ENCODE measurements at regions not wholly inside any gene's neighbourhood (a gene's known extent, or its start where the extent isn't known, plus 50 kb on each side); places are given as distances from the start of the nearest gene placed in this dataset.

- Mint-ChIP-seq H3K27me3 (ENCODE audit: insufficient read depth, low read depth, poor library complexity) (peaks cover 2% of the 10 kb centered on the region), H3K4me1 (peaks cover 7% of the 10 kb centered on the region; the same call in 1 of the 3 replicates), H3K9me3 (no peaks in the 10 kb centered on the region; the same call in 2 of the 3 replicates), H3K36me3 (ENCODE audit: low read depth) (no peaks in the 10 kb centered on the region), H3K4me3 (no peak overlapping the region), H3K27ac (no peak overlapping the region)
- H3K27ac ChIP-seq (ENCODE audit: low read depth), result no peak overlapping the region
- H3K36me3 ChIP-seq (ENCODE audit: insufficient read depth), result no peaks in the 10 kb centered on the region
- TF ChIP-seq ZNF114 (CRISPR knock-in tag; IDR thresholded peaks at IDR 0.05) (no peak), STAT1 (IDR thresholded peaks at IDR 0.05; ENCODE audit: unreplicated experiment) (no peak), JUNB (IDR thresholded peaks at IDR 0.05; ENCODE audit: unreplicated experiment) (no peak), EZH2 (IDR thresholded peaks at IDR 0.05; ENCODE audit: low read depth, unreplicated experiment) (no peak), POLR2AphosphoS5 (IDR thresholded peaks at IDR 0.05; ENCODE audit: low read depth) (no peak), NANOG (IDR thresholded peaks at IDR 0.05; ENCODE audit: borderline replicate concordance) (no peak), EZH2phosphoT487 (IDR thresholded peaks at IDR 0.05; ENCODE audit: unreplicated experiment) (no peak), CREB1 (CRISPR knock-in tag; IDR thresholded peaks at IDR 0.05; ENCODE audit: low read depth) (no peak), ZNF331 (CRISPR knock-in tag; IDR thresholded peaks at IDR 0.05; ENCODE audit: low read depth) (no peak)
- TF ChIP-seq, protein P1, sequence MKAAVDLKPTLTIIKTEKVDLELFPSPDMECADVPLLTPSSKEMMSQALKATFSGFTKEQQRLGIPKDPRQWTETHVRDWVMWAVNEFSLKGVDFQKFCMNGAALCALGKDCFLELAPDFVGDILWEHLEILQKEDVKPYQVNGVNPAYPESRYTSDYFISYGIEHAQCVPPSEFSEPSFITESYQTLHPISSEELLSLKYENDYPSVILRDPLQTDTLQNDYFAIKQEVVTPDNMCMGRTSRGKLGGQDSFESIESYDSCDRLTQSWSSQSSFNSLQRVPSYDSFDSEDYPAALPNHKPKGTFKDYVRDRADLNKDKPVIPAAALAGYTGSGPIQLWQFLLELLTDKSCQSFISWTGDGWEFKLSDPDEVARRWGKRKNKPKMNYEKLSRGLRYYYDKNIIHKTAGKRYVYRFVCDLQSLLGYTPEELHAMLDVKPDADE (IDR thresholded peaks at IDR 0.05), result no peak
- TF ChIP-seq, protein P2, sequence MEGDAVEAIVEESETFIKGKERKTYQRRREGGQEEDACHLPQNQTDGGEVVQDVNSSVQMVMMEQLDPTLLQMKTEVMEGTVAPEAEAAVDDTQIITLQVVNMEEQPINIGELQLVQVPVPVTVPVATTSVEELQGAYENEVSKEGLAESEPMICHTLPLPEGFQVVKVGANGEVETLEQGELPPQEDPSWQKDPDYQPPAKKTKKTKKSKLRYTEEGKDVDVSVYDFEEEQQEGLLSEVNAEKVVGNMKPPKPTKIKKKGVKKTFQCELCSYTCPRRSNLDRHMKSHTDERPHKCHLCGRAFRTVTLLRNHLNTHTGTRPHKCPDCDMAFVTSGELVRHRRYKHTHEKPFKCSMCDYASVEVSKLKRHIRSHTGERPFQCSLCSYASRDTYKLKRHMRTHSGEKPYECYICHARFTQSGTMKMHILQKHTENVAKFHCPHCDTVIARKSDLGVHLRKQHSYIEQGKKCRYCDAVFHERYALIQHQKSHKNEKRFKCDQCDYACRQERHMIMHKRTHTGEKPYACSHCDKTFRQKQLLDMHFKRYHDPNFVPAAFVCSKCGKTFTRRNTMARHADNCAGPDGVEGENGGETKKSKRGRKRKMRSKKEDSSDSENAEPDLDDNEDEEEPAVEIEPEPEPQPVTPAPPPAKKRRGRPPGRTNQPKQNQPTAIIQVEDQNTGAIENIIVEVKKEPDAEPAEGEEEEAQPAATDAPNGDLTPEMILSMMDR (conservative IDR thresholded peaks at IDR 0.05; ENCODE audit: low read depth in 2 of 2), result no peak
- TF ChIP-seq, protein P3, sequence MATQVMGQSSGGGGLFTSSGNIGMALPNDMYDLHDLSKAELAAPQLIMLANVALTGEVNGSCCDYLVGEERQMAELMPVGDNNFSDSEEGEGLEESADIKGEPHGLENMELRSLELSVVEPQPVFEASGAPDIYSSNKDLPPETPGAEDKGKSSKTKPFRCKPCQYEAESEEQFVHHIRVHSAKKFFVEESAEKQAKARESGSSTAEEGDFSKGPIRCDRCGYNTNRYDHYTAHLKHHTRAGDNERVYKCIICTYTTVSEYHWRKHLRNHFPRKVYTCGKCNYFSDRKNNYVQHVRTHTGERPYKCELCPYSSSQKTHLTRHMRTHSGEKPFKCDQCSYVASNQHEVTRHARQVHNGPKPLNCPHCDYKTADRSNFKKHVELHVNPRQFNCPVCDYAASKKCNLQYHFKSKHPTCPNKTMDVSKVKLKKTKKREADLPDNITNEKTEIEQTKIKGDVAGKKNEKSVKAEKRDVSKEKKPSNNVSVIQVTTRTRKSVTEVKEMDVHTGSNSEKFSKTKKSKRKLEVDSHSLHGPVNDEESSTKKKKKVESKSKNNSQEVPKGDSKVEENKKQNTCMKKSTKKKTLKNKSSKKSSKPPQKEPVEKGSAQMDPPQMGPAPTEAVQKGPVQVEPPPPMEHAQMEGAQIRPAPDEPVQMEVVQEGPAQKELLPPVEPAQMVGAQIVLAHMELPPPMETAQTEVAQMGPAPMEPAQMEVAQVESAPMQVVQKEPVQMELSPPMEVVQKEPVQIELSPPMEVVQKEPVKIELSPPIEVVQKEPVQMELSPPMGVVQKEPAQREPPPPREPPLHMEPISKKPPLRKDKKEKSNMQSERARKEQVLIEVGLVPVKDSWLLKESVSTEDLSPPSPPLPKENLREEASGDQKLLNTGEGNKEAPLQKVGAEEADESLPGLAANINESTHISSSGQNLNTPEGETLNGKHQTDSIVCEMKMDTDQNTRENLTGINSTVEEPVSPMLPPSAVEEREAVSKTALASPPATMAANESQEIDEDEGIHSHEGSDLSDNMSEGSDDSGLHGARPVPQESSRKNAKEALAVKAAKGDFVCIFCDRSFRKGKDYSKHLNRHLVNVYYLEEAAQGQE (IDR thresholded peaks at IDR 0.05; ENCODE audit: unreplicated experiment), result no peak
- TF ChIP-seq, protein P4, sequence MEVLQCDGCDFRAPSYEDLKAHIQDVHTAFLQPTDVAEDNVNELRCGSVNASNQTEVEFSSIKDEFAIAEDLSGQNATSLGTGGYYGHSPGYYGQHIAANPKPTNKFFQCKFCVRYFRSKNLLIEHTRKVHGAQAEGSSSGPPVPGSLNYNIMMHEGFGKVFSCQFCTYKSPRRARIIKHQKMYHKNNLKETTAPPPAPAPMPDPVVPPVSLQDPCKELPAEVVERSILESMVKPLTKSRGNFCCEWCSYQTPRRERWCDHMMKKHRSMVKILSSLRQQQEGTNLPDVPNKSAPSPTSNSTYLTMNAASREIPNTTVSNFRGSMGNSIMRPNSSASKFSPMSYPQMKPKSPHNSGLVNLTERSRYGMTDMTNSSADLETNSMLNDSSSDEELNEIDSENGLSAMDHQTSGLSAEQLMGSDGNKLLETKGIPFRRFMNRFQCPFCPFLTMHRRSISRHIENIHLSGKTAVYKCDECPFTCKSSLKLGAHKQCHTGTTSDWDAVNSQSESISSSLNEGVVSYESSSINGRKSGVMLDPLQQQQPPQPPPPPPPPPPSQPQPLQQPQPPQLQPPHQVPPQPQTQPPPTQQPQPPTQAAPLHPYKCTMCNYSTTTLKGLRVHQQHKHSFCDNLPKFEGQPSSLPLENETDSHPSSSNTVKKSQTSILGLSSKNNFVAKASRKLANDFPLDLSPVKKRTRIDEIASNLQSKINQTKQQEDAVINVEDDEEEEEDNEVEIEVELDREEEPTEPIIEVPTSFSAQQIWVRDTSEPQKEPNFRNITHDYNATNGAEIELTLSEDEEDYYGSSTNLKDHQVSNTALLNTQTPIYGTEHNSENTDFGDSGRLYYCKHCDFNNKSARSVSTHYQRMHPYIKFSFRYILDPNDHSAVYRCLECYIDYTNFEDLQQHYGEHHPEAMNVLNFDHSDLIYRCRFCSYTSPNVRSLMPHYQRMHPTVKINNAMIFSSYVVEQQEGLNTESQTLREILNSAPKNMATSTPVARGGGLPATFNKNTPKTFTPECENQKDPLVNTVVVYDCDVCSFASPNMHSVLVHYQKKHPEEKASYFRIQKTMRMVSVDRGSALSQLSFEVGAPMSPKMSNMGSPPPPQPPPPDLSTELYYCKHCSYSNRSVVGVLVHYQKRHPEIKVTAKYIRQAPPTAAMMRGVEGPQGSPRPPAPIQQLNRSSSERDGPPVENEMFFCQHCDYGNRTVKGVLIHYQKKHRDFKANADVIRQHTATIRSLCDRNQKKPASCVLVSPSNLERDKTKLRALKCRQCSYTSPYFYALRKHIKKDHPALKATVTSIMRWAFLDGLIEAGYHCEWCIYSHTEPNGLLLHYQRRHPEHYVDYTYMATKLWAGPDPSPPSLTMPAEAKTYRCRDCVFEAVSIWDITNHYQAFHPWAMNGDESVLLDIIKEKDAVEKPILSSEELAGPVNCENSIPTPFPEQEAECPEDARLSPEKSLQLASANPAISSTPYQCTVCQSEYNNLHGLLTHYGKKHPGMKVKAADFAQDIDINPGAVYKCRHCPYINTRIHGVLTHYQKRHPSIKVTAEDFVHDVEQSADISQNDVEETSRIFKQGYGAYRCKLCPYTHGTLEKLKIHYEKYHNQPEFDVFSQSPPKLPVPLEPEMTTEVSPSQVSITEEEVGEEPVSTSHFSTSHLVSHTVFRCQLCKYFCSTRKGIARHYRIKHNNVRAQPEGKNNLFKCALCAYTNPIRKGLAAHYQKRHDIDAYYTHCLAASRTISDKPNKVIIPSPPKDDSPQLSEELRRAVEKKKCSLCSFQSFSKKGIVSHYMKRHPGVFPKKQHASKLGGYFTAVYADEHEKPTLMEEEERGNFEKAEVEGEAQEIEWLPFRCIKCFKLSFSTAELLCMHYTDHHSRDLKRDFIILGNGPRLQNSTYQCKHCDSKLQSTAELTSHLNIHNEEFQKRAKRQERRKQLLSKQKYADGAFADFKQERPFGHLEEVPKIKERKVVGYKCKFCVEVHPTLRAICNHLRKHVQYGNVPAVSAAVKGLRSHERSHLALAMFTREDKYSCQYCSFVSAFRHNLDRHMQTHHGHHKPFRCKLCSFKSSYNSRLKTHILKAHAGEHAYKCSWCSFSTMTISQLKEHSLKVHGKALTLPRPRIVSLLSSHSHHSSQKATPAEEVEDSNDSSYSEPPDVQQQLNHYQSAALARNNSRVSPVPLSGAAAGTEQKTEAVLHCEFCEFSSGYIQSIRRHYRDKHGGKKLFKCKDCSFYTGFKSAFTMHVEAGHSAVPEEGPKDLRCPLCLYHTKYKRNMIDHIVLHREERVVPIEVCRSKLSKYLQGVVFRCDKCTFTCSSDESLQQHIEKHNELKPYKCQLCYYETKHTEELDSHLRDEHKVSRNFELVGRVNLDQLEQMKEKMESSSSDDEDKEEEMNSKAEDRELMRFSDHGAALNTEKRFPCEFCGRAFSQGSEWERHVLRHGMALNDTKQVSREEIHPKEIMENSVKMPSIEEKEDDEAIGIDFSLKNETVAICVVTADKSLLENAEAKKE (CRISPR knock-in tag; IDR thresholded peaks at IDR 0.05), result no peak
- ATAC-seq (no peak), DNase-seq (ENCODE audit: low spot score) (no peak)
- H4K20me1 ChIP-seq (replicated peaks; ENCODE audit: insufficient read depth), result no peaks in the 10 kb centered on the region
- H3K27me3 ChIP-seq (ENCODE audit: insufficient read depth), result no peaks in the 10 kb centered on the region
- no peaks in the 10 kb centered on the region for H3F3A ChIP-seq (replicated peaks; ENCODE audit: low read depth)
- no peak overlapping the region for H2AFZ ChIP-seq
- H3K4me2 ChIP-seq, result no peak overlapping the region
- H3K9me2 ChIP-seq (ENCODE audit: insufficient read depth), result no peaks in the 10 kb centered on the region
- no peak overlapping the region for H3K4me3 ChIP-seq
- H3K79me2 ChIP-seq (replicated peaks; ENCODE audit: insufficient read depth), result no peaks in the 10 kb centered on the region
- no peaks in the 10 kb centered on the region for H3K4me1 ChIP-seq (ENCODE audit: insufficient read depth)
These were observed 1367.5 kb downstream of the BRD1 start for GRCh38 chr22:48459859-48460823.

Data from GM23338 (cell line).